Suprapubic skin (tissue), 4 donors: ENCODE measurements at regions not wholly inside any gene's neighbourhood (a gene's known extent, or its start where the extent isn't known, plus 50 kb on each side); places are given as distances from the start of the nearest gene placed in this dataset.

Experiments
- DNase-seq, 2 donors: peaks; one replicate each; pipeline ENCODE4 v3.0.0-alpha.2; 2019; ENCODE audit warnings: low spot score in 2 of 2
- H3K27ac ChIP-seq: fragments of 200-600 bp; sonication (generic); one replicate; pipeline ENCODE4 v1.5.1; 2019
- H3K27me3 ChIP-seq: fragments of 200-600 bp; sonication (generic); one replicate; pipeline ENCODE4 v1.5.1; 2019
- H3K36me3 ChIP-seq: fragments of 200-600 bp; sonication (generic); one replicate; pipeline ENCODE4 v1.5.1; 2019
- H3K4me1 ChIP-seq: fragments of 200-600 bp; sonication (generic); one replicate; pipeline ENCODE4 v1.5.1; 2019
- H3K4me3 ChIP-seq: fragments of 200-600 bp; sonication (generic); one replicate; pipeline ENCODE4 v1.5.1; 2019; ENCODE audit warnings: mild to moderate bottlenecking
- H3K9me3 ChIP-seq: fragments of 200-600 bp; sonication (generic); one replicate; pipeline ENCODE4 v1.5.1; 2019
- EP300 ChIP-seq: sonication (generic); formaldehyde crosslinking; IDR thresholded peaks from one replicate; pipeline ENCODE4 v1.6.1; 2017; ENCODE audit warnings: antibody characterized with exemption
- POLR2A ChIP-seq, 2 donors: fragments of 450-650 bp; IDR thresholded peaks; one replicate each; pipeline ENCODE4 v1.6.1; 2017; ENCODE audit warnings: antibody characterized with exemption in 2 of 2, mild to moderate bottlenecking in 2 of 2, moderate library complexity in 2 of 2
- POLR2AphosphoS5 ChIP-seq, 3 donors: sonication (generic); formaldehyde crosslinking; IDR thresholded peaks; one replicate each; pipeline ENCODE4 v1.6.1; 2017; ENCODE audit warnings: antibody characterized with exemption in 3 of 3
- WGBS: methylation state at CpG from one replicate; pipeline ENCODE4 v1.1.5; 2018; 5-methylcytosine and 5-hydroxymethylcytosine counted together
- TF ChIP-seq, protein P1 (sequence below), 2 donors: fragments of 200-600 bp in 1 of 2; fragments of 450-650 bp in 1 of 2; sonication (generic) in 1 of 2; IDR thresholded peaks; one replicate each; pipeline ENCODE4 v1.5.1; 2016 to 2019; ENCODE audit warnings: antibody characterized with exemption in 2 of 2, mild to moderate bottlenecking in 1 of 2, moderate library complexity in 1 of 2

DNA sequence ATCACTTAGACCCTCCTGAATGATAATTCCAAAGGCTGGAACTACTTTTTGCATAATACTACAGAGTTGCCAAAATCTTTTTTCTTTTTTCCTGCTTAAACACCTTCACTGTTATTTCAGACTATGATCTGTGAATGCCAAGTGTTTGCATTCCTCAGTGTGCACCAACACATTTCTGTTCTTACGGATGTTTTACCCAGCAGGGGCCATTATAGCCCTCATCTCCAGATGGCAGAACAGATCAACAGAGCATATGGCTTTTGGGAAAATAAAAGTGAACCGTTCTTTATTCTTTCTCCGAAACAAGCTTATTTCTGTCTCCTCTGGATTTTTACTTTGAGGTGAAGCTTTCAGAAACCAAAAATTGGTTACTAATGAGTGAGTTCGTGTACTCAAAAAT, 1226.6 kb upstream of the FAM98A start:
- no peak for DNase-seq
- no peaks in the 10 kb centered on the region for H3K27me3 ChIP-seq
- 83% methylated on average over 4 of the region's 4 CpGs for WGBS

DNA sequence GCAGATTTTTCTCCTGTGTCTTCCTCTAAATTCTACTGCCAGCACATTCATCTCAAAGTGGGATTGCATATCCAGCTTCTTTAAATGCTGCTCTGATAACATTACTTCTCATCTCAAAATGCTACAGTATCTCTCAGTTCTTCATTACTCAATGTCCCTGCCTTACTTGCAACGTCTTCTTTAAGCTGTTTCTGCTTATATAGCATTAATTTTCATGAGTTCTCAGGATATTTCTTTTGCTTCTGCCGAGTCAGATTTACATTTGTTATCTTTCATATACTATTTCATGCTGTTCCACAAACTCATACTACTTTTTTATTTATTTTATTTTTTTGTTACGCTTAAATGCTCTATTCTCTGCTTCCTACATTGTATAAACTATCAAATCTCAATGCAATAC, 1223.5 kb upstream of the FAM98A start:
- Histone ChIP-seq H3K36me3 (no peaks in the 10 kb centered on the region), H3K27ac (no peak overlapping the region), H3K27me3 (no peaks in the 10 kb centered on the region), H3K4me3 (no peak overlapping the region), H3K9me3 (no peaks in the 10 kb centered on the region), H3K4me1 (no peaks in the 10 kb centered on the region)
- no peak for DNase-seq
- 86% methylated on average over 3 of the region's 3 CpGs for WGBS
- TF ChIP-seq, protein P1, sequence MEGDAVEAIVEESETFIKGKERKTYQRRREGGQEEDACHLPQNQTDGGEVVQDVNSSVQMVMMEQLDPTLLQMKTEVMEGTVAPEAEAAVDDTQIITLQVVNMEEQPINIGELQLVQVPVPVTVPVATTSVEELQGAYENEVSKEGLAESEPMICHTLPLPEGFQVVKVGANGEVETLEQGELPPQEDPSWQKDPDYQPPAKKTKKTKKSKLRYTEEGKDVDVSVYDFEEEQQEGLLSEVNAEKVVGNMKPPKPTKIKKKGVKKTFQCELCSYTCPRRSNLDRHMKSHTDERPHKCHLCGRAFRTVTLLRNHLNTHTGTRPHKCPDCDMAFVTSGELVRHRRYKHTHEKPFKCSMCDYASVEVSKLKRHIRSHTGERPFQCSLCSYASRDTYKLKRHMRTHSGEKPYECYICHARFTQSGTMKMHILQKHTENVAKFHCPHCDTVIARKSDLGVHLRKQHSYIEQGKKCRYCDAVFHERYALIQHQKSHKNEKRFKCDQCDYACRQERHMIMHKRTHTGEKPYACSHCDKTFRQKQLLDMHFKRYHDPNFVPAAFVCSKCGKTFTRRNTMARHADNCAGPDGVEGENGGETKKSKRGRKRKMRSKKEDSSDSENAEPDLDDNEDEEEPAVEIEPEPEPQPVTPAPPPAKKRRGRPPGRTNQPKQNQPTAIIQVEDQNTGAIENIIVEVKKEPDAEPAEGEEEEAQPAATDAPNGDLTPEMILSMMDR (IDR thresholded peaks at IDR 0.05): no peak
- TF ChIP-seq EP300 (no peak), POLR2AphosphoS5 (IDR thresholded peaks at IDR 0.05) (no peak), POLR2A (IDR thresholded peaks at IDR 0.05) (no peak)

More for the DNA sequence above, 1226.6 kb upstream of the FAM98A start:
- Histone ChIP-seq H3K27ac (no peak overlapping the region), H3K4me3 (no peak overlapping the region), H3K9me3 (no peaks in the 10 kb centered on the region), H3K36me3 (no peaks in the 10 kb centered on the region), H3K4me1 (no peaks in the 10 kb centered on the region)
- TF ChIP-seq EP300 (no peak), POLR2A (IDR thresholded peaks at IDR 0.05) (no peak), POLR2AphosphoS5 (IDR thresholded peaks at IDR 0.05) (no peak)
- TF ChIP-seq, protein P1 (IDR thresholded peaks at IDR 0.05): no peak

DNA sequence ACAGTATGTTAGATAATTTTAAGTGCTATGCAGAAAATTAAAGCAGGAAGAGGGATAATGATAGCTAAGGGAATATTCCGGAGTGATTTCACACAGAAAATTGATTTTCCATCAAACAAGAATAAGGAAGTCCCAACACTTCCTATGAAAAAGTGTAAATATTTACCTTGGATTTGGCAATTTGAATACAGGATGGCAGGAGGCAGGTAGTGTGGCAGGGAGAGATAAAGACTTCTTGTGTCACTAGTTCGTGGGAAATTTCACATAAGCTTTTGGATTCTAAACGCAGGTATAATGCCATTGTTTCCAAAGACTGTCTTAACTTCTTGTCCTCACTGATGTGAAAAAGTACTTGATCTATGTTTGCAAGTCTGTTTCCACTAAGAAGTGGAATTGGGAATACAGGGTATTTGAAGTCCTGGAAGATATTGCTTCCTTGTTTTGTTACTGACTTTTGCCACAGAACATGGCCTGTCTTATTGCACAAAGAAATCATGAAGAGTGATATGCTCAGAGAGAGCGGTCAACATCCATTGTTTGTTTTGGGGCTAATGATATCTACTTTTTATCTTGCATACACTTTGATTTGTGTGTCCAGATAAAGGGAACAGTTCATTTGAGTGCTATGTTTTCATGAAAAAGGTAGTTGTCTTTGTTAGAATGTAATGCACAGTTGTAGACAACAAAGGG, 1216.1 kb upstream of the FAM98A start:
- no peak overlapping the region for H3K27ac ChIP-seq
- H3K27me3 ChIP-seq: no peaks in the 10 kb centered on the region
- WGBS: 68% methylated on average over 4 of the region's 4 CpGs

DNA sequence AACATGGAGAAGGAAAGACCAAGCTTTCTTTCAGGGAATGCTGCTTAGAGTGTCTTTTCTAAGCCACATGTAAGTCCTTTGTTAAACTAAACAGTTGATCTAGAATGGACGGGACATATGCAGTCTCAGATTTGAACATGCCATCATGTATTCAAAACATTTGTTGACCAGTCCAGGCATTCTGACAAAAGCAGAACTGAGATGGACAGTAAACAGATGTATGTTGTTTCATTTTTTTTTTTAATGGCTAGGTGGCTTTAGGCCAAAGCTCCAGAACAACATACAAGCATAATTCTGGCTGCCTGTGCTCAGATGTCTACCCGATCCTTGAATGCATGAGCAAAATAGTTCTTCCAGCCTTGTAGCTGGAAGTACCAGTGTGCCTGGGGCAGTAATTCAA, 1211.4 kb upstream of the FAM98A start:
- no peaks in the 10 kb centered on the region for H3K4me1 ChIP-seq
- no peaks in the 10 kb centered on the region for H3K27me3 ChIP-seq
- TF ChIP-seq POLR2AphosphoS5 (IDR thresholded peaks at IDR 0.05) (no peak), EP300 (no peak), POLR2A (IDR thresholded peaks at IDR 0.05) (no peak)
- TF ChIP-seq, protein P1 (IDR thresholded peaks at IDR 0.05): no peak
- H3K4me3 ChIP-seq: no peak overlapping the region
- 69% methylated on average over 2 of the region's 2 CpGs for WGBS
- DNase-seq: no peak
- H3K36me3 ChIP-seq: no peaks in the 10 kb centered on the region
- H3K9me3 ChIP-seq: no peaks in the 10 kb centered on the region
- no peak overlapping the region for H3K27ac ChIP-seq

More for the DNA sequence above, 1216.1 kb upstream of the FAM98A start:
- Histone ChIP-seq H3K4me3 (no peak overlapping the region), H3K9me3 (no peaks in the 10 kb centered on the region), H3K4me1 (no peaks in the 10 kb centered on the region), H3K36me3 (no peaks in the 10 kb centered on the region)
- DNase-seq: no peak
- TF ChIP-seq EP300: no peak
- no peak for TF ChIP-seq POLR2AphosphoS5 (IDR thresholded peaks at IDR 0.05)
- TF ChIP-seq POLR2A (IDR thresholded peaks at IDR 0.05): no peak
- TF ChIP-seq, protein P1 (IDR thresholded peaks at IDR 0.05): no peak

DNA sequence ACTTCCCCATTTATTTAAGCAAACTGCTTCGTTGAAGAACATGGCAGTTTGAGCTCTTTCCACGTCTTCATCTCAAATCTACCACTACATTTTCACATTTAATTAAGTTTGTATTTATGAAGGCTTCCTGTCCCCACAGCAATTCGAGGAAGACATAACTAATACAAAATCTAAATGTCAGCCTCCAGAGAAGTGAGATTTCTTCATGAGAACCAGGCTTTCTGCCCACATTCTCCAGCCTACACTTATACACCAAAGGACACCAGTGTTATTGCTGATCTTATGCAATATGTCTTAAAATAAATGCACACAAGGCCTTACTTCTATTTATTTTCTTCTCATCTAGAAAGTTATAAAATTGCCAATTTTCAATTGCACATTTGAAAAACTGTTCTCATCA, 1209.3 kb upstream of the FAM98A start:
- Histone ChIP-seq H3K4me3 (no peak overlapping the region), H3K27ac (no peak overlapping the region), H3K4me1 (no peaks in the 10 kb centered on the region), H3K9me3 (no peaks in the 10 kb centered on the region), H3K27me3 (no peaks in the 10 kb centered on the region), H3K36me3 (no peaks in the 10 kb centered on the region)
- TF ChIP-seq EP300 (no peak), POLR2AphosphoS5 (IDR thresholded peaks at IDR 0.05) (no peak), POLR2A (IDR thresholded peaks at IDR 0.05) (no peak)
- TF ChIP-seq, protein P1 (IDR thresholded peaks at IDR 0.05): no peak
- DNase-seq: no peak
- WGBS: 61% methylated on average over 3 of the region's 3 CpGs
